Neural cell (in vitro differentiated cells): ENCODE measurements at regions not wholly inside any gene's neighbourhood (a gene's known extent, or its start where the extent isn't known, plus 50 kb on each side); places are given as distances from the start of the nearest gene placed in this dataset.
"Not testable (repeated sequence)": the region's sequence is repeated elsewhere in the genome, so short reads cannot be mapped to it uniquely, and the experiment has no call there.

ENCODE experiments used
- H2AFZ ChIP-seq: fragments of 200-600, 300-800 bp; sonication (generic), shearing (Covaris generic); 2 replicates; pipeline ENCODE4 v1.6.0; 2014; ENCODE audit warnings: low read depth, mild to moderate bottlenecking, antibody characterized with exemption, low read length, moderate library complexity
- H3F3A ChIP-seq: fragments of 200-600 bp; shearing (Covaris generic); 2 replicates; pipeline ENCODE4 v1.6.1; 2016; ENCODE audit warnings: mild to moderate bottlenecking, moderate library complexity, mixed read lengths, antibody characterized with exemption, low read length; ENCODE audit not compliant: insufficient read depth, poor library complexity, severe bottlenecking
- H3K27ac ChIP-seq: fragments of 200-600, 300-800 bp; sonication (generic), shearing (Covaris generic); 2 replicates; pipeline ENCODE4 v1.5.1; 2014; ENCODE audit warnings: mild to moderate bottlenecking, low read length, moderate library complexity
- H3K27me3 ChIP-seq: fragments of 300-800, 200-600 bp; sonication (generic), shearing (Covaris generic); 2 replicates; pipeline ENCODE4 v1.6.0; 2014; ENCODE audit warnings: mild to moderate bottlenecking, low read depth, low read length, moderate library complexity; ENCODE audit not compliant: insufficient read depth
- H3K36me3 ChIP-seq: fragments of 300-800, 200-600 bp; sonication (generic), shearing (Covaris generic); 2 replicates; pipeline ENCODE4 v1.5.1; 2014; ENCODE audit warnings: mild to moderate bottlenecking, antibody characterized with exemption, low read length, moderate library complexity; ENCODE audit not compliant: insufficient read depth
- H3K4me2 ChIP-seq: fragments of 300-800, 200-600 bp; sonication (generic), shearing (Covaris generic); 2 replicates; pipeline ENCODE4 v1.6.0; 2014; ENCODE audit warnings: mild to moderate bottlenecking, low read length
- H3K4me3 ChIP-seq: fragments of 300-800, 200-600 bp; sonication (generic), shearing (Covaris generic); 2 replicates; pipeline ENCODE4 v1.5.1; 2014; ENCODE audit warnings: mild to moderate bottlenecking, low read length, moderate library complexity
- H3K79me2 ChIP-seq: fragments of 200-600 bp; shearing (Covaris generic); replicated peaks from 2 replicates; pipeline ENCODE4 v1.6.0; 2014; ENCODE audit warnings: mild to moderate bottlenecking, low read length, moderate library complexity; ENCODE audit not compliant: insufficient read depth
- H3K9ac ChIP-seq: fragments of 300-800, 200-600 bp; sonication (generic), shearing (Covaris generic); 2 replicates; pipeline ENCODE4 v1.6.1; 2016; ENCODE audit warnings: mild to moderate bottlenecking, low read length, mixed read lengths
- H3K9me2 ChIP-seq: fragments of 200-600 bp; shearing (Covaris generic); 2 replicates; pipeline ENCODE4 v1.6.1; 2016; ENCODE audit warnings: mild to moderate bottlenecking, low read length, mixed read lengths; ENCODE audit not compliant: insufficient read depth
- H3K9me3 ChIP-seq: fragments of 200-600, 300-800 bp; sonication (generic), shearing (Covaris generic); 2 replicates; pipeline ENCODE4 v1.6.1; 2016; ENCODE audit warnings: mild to moderate bottlenecking, mixed run types, low read length, moderate library complexity, mixed read lengths
- H4K20me1 ChIP-seq: fragments of 200-600 bp; shearing (Covaris generic); 2 replicates; pipeline ENCODE4 v1.6.1; 2016; ENCODE audit warnings: mild to moderate bottlenecking, mixed run types; ENCODE audit not compliant: insufficient read depth
- EP300 ChIP-seq: fragments of 450-650 bp; conservative IDR thresholded peaks from 2 replicates; pipeline ENCODE4 v1.6.1; 2014; ENCODE audit warnings: antibody characterized with exemption, mild to moderate bottlenecking, moderate library complexity; ENCODE audit not compliant: poor library complexity, severe bottlenecking
- EZH2 ChIP-seq: fragments of 200-600, 300-800 bp; shearing (Covaris generic), sonication (generic); IDR thresholded peaks from 2 replicates; pipeline ENCODE4 v1.6.1; 2014; ENCODE audit warnings: antibody characterized with exemption, low read length, borderline replicate concordance, mild to moderate bottlenecking; ENCODE audit not compliant: insufficient read depth, poor library complexity, severe bottlenecking
- MXI1 ChIP-seq: fragments of 450-650 bp; conservative IDR thresholded peaks from 2 replicates; pipeline ENCODE4 v1.6.1; 2014; ENCODE audit warnings: antibody characterized with exemption, mild to moderate bottlenecking; ENCODE audit not compliant: poor library complexity, severe bottlenecking
- SMC3 ChIP-seq: fragments of 450-650 bp; conservative IDR thresholded peaks from 2 replicates; pipeline ENCODE4 v1.6.1; 2014; ENCODE audit warnings: antibody characterized with exemption, mild to moderate bottlenecking, moderate library complexity; ENCODE audit not compliant: poor library complexity
- TAF1 ChIP-seq: IDR thresholded peaks from 2 replicates; pipeline ENCODE4 v1.6.1; 2012; ENCODE audit warnings: low read depth
- TF ChIP-seq, protein P1 (sequence below): fragments of 450-650 bp; IDR thresholded peaks from 2 replicates; pipeline ENCODE4 v1.5.1; 2014; ENCODE audit warnings: antibody characterized with exemption, mild to moderate bottlenecking, moderate library complexity; ENCODE audit not compliant: poor library complexity, severe bottlenecking
- TF ChIP-seq, protein P2 (sequence below): IDR thresholded peaks from 2 replicates; pipeline ENCODE4 v1.6.1; 2012; ENCODE audit warnings: borderline replicate concordance

DNA sequence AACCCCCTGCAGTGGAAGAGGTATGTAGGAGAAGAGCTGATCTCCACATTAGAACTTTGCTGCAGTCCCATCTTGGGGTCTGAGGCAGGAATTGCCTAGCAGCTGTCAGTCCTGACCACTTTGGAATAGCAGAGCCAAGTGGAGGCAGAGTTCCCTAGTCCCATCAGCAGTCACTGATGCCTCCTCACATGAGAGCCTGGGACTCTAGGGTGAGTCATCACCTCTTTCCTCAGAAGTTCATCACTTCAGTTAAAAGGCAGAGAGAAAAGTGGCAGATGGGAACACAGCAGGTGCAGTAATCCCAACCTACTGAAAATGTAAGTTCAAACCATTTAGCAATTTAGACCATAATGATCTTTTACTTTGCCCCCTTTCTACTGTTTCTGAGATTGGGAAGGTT, 73.9 kb upstream of the MED14 start:
- Histone ChIP-seq H3F3A (no peaks in the 10 kb centered on the region), H3K9ac (no peak overlapping the region), H3K27me3 (no peaks in the 10 kb centered on the region), H3K36me3 (no peaks in the 10 kb centered on the region), H2AFZ (no peak overlapping the region), H3K4me2 (no peak overlapping the region), H3K9me2 (no peaks in the 10 kb centered on the region), H4K20me1 (no peaks in the 10 kb centered on the region), H3K27ac (no peak overlapping the region), H3K4me3 (no peak overlapping the region), H3K79me2 (no peaks in the 10 kb centered on the region), H3K9me3 (no peaks in the 10 kb centered on the region)
- TF ChIP-seq MXI1 = no peak
- TF ChIP-seq SMC3 = no peak
- no peak for TF ChIP-seq EP300
- TF ChIP-seq, protein P1, sequence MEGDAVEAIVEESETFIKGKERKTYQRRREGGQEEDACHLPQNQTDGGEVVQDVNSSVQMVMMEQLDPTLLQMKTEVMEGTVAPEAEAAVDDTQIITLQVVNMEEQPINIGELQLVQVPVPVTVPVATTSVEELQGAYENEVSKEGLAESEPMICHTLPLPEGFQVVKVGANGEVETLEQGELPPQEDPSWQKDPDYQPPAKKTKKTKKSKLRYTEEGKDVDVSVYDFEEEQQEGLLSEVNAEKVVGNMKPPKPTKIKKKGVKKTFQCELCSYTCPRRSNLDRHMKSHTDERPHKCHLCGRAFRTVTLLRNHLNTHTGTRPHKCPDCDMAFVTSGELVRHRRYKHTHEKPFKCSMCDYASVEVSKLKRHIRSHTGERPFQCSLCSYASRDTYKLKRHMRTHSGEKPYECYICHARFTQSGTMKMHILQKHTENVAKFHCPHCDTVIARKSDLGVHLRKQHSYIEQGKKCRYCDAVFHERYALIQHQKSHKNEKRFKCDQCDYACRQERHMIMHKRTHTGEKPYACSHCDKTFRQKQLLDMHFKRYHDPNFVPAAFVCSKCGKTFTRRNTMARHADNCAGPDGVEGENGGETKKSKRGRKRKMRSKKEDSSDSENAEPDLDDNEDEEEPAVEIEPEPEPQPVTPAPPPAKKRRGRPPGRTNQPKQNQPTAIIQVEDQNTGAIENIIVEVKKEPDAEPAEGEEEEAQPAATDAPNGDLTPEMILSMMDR = no peak
- TF ChIP-seq EZH2 = no peak
- TF ChIP-seq, protein P2, sequence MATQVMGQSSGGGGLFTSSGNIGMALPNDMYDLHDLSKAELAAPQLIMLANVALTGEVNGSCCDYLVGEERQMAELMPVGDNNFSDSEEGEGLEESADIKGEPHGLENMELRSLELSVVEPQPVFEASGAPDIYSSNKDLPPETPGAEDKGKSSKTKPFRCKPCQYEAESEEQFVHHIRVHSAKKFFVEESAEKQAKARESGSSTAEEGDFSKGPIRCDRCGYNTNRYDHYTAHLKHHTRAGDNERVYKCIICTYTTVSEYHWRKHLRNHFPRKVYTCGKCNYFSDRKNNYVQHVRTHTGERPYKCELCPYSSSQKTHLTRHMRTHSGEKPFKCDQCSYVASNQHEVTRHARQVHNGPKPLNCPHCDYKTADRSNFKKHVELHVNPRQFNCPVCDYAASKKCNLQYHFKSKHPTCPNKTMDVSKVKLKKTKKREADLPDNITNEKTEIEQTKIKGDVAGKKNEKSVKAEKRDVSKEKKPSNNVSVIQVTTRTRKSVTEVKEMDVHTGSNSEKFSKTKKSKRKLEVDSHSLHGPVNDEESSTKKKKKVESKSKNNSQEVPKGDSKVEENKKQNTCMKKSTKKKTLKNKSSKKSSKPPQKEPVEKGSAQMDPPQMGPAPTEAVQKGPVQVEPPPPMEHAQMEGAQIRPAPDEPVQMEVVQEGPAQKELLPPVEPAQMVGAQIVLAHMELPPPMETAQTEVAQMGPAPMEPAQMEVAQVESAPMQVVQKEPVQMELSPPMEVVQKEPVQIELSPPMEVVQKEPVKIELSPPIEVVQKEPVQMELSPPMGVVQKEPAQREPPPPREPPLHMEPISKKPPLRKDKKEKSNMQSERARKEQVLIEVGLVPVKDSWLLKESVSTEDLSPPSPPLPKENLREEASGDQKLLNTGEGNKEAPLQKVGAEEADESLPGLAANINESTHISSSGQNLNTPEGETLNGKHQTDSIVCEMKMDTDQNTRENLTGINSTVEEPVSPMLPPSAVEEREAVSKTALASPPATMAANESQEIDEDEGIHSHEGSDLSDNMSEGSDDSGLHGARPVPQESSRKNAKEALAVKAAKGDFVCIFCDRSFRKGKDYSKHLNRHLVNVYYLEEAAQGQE = no peak

DNA sequence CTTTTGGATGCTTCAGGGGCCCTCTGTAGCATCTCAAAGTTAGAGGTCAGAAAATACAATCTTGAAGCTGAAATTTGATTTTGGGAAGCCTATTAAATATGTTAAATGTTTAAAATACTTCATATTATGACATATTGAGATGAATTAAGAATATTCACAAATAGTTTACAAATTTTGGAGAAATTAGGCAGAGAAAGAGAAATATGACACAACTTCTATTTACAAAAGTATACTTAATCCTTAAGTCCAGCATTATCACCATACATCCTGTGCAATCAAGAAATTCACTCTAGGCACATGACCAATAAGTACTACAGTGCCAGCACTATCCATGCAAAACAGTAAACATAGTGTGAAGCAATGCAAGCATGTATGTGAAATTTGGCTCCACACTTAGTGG, 79.7 kb upstream of the MED14 start:
- not testable (repeated sequence) for H3F3A ChIP-seq, H3K9ac ChIP-seq, H3K27me3 ChIP-seq, H4K20me1 ChIP-seq, H3K4me2 ChIP-seq, H3K9me3 ChIP-seq, H3K79me2 ChIP-seq, H3K36me3 ChIP-seq, H2AFZ ChIP-seq, H3K27ac ChIP-seq, H3K4me3 ChIP-seq, H3K9me2 ChIP-seq

DNA sequence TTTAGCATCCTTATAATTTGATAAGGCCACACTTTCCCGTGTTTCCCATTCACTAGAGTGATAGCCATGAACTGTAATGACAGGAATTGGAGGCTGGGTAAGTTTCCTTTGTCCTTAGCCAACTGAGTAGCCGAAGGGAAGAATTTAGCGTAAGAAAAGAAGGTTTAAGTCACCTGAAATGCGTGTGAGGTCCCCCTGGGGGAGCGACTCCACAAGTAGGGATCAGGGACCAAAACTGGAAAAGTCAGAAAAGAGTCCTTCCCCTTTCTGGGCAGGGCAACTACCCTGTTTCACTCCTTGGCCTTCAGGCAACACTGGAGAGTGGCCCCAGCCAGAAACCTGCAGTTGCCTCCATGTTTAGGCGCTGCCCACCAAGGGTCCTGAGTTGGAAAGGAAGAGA, 81.6 kb upstream of the MED14 start:
- no peak overlapping the region for H2AFZ ChIP-seq
- H3K27ac ChIP-seq = no peak overlapping the region
- no peaks in the 10 kb centered on the region for H4K20me1 ChIP-seq
- H3K4me2 ChIP-seq = no peak overlapping the region
- no peak overlapping the region for H3K9ac ChIP-seq
- TF ChIP-seq TAF1 (no peak), MXI1 (no peak)
- H3K9me3 ChIP-seq = no peaks in the 10 kb centered on the region
- no peaks in the 10 kb centered on the region for H3K79me2 ChIP-seq
- no peaks in the 10 kb centered on the region for H3K36me3 ChIP-seq
- no peaks in the 10 kb centered on the region for H3F3A ChIP-seq
- H3K27me3 ChIP-seq = no peaks in the 10 kb centered on the region
- H3K9me2 ChIP-seq = no peaks in the 10 kb centered on the region
- no peak overlapping the region for H3K4me3 ChIP-seq
